ENCODE measurements at regions not wholly inside any gene's neighbourhood (a gene's known extent, or its start where the extent isn't known, plus 50 kb on each side); places are given as distances from the start of the nearest gene placed in this dataset.

DNA sequence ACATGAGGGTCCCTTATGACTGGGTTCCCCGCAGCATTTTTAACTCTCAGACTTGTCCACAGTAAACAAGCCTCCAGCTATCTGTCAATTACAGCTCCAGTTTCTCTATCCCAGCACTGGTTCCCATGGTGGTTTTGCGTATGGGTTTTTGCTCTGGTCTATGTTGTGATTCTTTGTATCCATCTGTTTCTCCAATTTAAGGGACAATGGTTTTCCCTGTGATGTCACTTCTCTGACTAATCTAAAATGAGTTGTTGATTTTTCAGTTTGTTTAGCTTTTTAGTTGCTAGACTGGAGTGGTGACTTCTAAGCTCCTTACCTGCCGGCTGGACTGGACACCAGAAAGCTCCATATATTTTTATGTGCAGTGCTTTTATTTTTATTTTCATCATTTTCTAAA lies 303.7 kb downstream of the INHBA start:
- TF ChIP-seq POLR2A (IDR thresholded peaks at IDR 0.05) (no peak), CTCF (IDR thresholded peaks at IDR 0.05) (no peak)
